Keratinocyte (primary cell): ENCODE measurements at regions not wholly inside any gene's neighbourhood (a gene's known extent, or its start where the extent isn't known, plus 50 kb on each side); places are given as distances from the start of the nearest gene placed in this dataset.

ENCODE experiments used
- CTCF ChIP-seq, 3 experiments: IDR thresholded peaks in 1 of 3; conservative IDR thresholded peaks in 1 of 3; optimal IDR thresholded peaks in 1 of 3; 2 replicates in 2 of 3; 3 replicates in 1 of 3; pipeline versions ENCODE3 to v1.5.1; 2011; ENCODE audit warnings: low read length in 3 of 3, mild to moderate bottlenecking in 3 of 3, moderate library complexity in 2 of 3, control low read depth in 1 of 3, inconsistent platforms in 1 of 3; ENCODE audit not compliant: insufficient read depth in 2 of 3; ENCODE audit errors: extremely low read depth in 1 of 3
- EZH2 ChIP-seq: IDR thresholded peaks from one replicate; pipeline ENCODE4 v1.6.1; 2012; ENCODE audit warnings: inconsistent platforms, mild to moderate bottlenecking, low read length, moderate library complexity

GRCh38 chr5:35342664-35343063 lies 112.4 kb upstream of the PRLR start:
- TF ChIP-seq CTCF (optimal IDR thresholded peaks at IDR 0.05 in 1 of 3, IDR thresholded peaks at IDR 0.05 in 1 of 3, conservative IDR thresholded peaks at IDR 0.05 in 1 of 3; ENCODE audit: extremely low read depth in 1 of 3, insufficient read depth in 2 of 3, low read length in 3 of 3) (no peak), EZH2 (no peak)
